ENCODE measurements at regions not wholly inside any gene's neighbourhood (a gene's known extent, or its start where the extent isn't known, plus 50 kb on each side); places are given as distances from the start of the nearest gene placed in this dataset.

DNA sequence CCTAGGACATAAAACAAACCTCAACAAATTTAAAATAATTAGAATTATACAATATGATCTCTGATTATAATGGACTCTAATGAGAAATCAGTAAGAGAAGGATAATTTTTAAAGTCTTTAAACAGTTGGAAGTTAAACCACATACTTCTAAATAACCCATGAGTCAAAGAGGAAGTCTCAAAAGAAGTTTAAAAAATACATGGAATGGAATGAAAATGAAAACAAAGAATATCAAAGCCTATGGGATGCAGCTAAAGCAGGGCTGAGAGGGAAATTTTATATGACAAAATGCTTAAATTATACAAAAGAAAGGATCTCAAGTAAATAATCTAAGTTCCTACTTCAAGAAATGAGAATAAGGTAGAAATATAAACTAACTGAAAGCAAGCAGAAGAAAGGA is 460.5 kb downstream of the RPS24 start:
- TF ChIP-seq, protein P1, sequence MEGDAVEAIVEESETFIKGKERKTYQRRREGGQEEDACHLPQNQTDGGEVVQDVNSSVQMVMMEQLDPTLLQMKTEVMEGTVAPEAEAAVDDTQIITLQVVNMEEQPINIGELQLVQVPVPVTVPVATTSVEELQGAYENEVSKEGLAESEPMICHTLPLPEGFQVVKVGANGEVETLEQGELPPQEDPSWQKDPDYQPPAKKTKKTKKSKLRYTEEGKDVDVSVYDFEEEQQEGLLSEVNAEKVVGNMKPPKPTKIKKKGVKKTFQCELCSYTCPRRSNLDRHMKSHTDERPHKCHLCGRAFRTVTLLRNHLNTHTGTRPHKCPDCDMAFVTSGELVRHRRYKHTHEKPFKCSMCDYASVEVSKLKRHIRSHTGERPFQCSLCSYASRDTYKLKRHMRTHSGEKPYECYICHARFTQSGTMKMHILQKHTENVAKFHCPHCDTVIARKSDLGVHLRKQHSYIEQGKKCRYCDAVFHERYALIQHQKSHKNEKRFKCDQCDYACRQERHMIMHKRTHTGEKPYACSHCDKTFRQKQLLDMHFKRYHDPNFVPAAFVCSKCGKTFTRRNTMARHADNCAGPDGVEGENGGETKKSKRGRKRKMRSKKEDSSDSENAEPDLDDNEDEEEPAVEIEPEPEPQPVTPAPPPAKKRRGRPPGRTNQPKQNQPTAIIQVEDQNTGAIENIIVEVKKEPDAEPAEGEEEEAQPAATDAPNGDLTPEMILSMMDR (conservative IDR thresholded peaks at IDR 0.05; ENCODE audit: low read depth, low read length) = no peak
- TF ChIP-seq EZH2phosphoT487 (IDR thresholded peaks at IDR 0.05; ENCODE audit: borderline replicate concordance, low read length) (no peak), EZH2 (IDR thresholded peaks at IDR 0.05; ENCODE audit: low read length, unreplicated experiment) (no peak)

Data from PC-3 (cell line).